ENCODE measurements at regions not wholly inside any gene's neighbourhood (a gene's known extent, or its start where the extent isn't known, plus 50 kb on each side); places are given as distances from the start of the nearest gene placed in this dataset.

DNA sequence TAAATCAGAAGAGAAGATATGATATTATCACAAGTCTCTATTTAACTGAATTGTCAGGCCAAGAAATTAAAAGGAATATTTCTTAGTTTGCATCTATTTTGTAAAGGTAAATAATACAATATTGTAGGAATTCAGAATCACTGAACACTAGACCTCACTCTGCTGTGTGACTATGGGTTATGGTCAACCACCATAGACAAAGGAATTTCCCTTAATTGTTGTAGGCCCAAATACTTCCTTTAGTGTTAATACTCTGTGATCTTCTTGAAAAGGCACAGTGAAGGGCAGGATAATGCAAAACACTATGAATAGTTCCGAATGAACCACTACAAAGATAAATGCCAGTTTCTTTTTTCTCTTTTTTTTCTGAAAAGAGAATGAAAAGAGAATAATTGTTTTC, 162.3 kb downstream of the TUSC7 start:
- intact Hi-C loops (cut with DNase I; ENCODE audit: low total_unique reads): no loop called here
- H3K4me3 ChIP-seq (ENCODE audit: low read depth, poor library complexity, severe bottlenecking): no peak overlapping the region
- DNase-seq (ENCODE audit: low spot score in 2 of 2): no peak
- TF ChIP-seq, protein P1, sequence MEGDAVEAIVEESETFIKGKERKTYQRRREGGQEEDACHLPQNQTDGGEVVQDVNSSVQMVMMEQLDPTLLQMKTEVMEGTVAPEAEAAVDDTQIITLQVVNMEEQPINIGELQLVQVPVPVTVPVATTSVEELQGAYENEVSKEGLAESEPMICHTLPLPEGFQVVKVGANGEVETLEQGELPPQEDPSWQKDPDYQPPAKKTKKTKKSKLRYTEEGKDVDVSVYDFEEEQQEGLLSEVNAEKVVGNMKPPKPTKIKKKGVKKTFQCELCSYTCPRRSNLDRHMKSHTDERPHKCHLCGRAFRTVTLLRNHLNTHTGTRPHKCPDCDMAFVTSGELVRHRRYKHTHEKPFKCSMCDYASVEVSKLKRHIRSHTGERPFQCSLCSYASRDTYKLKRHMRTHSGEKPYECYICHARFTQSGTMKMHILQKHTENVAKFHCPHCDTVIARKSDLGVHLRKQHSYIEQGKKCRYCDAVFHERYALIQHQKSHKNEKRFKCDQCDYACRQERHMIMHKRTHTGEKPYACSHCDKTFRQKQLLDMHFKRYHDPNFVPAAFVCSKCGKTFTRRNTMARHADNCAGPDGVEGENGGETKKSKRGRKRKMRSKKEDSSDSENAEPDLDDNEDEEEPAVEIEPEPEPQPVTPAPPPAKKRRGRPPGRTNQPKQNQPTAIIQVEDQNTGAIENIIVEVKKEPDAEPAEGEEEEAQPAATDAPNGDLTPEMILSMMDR (IDR thresholded peaks at IDR 0.05): no peak
- no peak for TF ChIP-seq POLR2A (IDR thresholded peaks at IDR 0.05)
- 75 to 76% methylated on average over 1 of the region's 1 CpG for WGBS, 2 donors

DNA sequence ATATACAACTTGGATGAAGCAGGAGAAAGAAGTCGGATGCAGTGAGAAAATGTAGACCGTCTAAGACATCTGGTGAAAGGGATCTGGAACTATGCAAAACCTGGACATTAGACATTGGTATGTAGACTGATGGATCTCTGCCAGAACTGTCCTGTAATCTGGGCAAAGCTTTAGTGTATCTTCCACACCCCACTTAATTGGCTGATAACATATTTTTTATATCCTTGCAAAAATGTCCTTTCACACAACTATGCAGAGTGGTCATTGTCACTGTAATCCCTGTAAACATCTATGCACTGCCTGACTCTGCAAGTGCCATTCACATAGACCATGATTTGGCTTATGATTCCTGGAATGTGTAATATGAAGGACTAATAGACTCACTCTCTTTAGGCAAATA, 163.1 kb downstream of the TUSC7 start:
- intact Hi-C loops (cut with DNase I; ENCODE audit: low total_unique reads): no loop called here
- WGBS, 2 donors: 83% methylated on average over 2 of the region's 2 CpGs
- no peak overlapping the region for H3K4me3 ChIP-seq (ENCODE audit: low read depth, poor library complexity, severe bottlenecking)
- no peak for TF ChIP-seq POLR2A (IDR thresholded peaks at IDR 0.05)
- TF ChIP-seq, protein P1 (IDR thresholded peaks at IDR 0.05): no peak
- DNase-seq (ENCODE audit: low spot score in 2 of 2): no peak

DNA sequence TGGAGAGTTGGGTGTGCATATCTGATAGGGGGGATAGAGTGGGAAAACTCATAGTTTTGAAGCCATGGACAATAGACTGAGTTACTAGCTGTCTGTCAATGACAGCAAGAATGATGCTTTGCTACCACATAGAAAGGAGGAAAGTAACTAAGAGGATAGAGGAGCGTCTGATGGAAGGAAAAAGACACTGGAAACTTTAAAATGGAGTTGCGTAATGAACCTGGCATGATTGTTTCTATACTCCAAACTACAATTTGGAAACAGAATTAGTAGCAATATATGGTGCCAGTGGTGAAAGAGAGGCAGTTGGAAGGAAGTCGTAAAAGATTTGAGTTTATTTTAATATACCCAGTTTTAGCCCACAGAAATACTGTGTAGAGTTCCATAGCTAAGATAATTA, 163.6 kb downstream of the TUSC7 start:
- DNase-seq (ENCODE audit: low spot score in 2 of 2): no peak
- H3K4me3 ChIP-seq (ENCODE audit: low read depth, poor library complexity, severe bottlenecking): no peak overlapping the region
- 77 to 82% methylated on average over 3 of the region's 3 CpGs for WGBS, 2 donors
- TF ChIP-seq POLR2A (IDR thresholded peaks at IDR 0.05): no peak
- TF ChIP-seq, protein P1 (IDR thresholded peaks at IDR 0.05): no peak
- intact Hi-C loops (cut with DNase I; ENCODE audit: low total_unique reads): no loop called here

DNA sequence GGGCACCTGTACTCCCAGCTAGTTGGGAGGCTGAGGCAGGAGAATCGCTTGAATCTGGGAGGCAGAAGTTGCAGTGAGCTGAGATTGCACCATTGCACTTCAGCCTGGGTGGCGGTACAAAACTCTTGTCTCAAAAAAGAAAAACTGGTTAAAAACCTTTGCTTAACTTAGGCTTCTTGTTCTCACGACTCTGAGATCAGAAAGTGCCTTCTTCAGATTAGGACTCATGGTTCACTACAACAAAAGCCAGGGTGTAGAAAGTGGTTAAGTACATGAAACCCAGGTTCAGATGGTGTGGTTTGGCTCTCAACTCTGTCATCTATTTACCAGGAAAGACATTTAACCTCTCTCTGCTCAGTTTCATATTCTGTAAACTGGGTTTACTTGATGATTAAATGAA, 168.4 kb downstream of the TUSC7 start:
- no peak for DNase-seq (ENCODE audit: low spot score in 2 of 2)
- WGBS, 2 donors: 85 to 88% methylated on average over 3 of the region's 3 CpGs
- intact Hi-C loops (cut with DNase I; ENCODE audit: low total_unique reads): no loop called here
- H3K4me3 ChIP-seq (ENCODE audit: low read depth, poor library complexity, severe bottlenecking): no peak overlapping the region
- no peak for TF ChIP-seq POLR2A (IDR thresholded peaks at IDR 0.05)
- TF ChIP-seq, protein P1 (IDR thresholded peaks at IDR 0.05): no peak

DNA sequence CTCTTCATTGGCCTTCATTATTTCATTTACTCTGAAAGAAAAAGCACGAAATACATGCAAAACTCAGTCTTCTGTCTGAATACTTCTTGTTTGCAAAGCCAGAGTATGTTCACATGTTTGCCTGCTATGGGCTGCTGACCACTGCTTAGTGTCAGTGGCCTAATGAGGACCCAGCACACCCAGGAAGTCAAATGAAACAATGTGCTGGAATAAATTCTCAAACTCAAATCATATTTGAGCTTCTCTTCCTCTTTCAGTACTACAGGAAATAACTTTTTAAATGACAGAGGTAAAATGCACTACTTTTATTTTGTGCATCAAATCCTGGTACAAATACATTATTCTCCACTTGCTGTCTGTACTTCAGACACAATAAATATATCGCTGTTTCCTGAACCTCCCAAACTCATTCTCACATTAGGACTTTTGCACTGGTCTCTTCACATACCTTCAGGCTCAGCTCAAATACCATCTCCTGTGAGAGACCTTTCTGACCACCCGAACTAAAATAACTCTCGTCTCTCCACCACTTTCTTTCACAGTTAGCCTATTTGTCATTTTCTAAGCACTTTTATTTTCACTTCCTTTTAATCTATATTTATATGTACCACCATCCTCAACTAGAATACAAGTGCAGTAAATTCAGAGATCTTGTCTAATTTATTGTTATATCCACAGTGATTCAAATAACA, 176.8 kb downstream of the TUSC7 start:
- intact Hi-C loops (cut with DNase I; ENCODE audit: low total_unique reads): no loop called here
- H3K4me3 ChIP-seq (ENCODE audit: low read depth, poor library complexity, severe bottlenecking): no peak overlapping the region
- 65% methylated on average over 4 of the region's 4 CpGs for WGBS, 2 donors
- TF ChIP-seq, protein P1 (IDR thresholded peaks at IDR 0.05): no peak
- TF ChIP-seq POLR2A (IDR thresholded peaks at IDR 0.05): no peak
- no peak for DNase-seq (ENCODE audit: low spot score in 2 of 2)

DNA sequence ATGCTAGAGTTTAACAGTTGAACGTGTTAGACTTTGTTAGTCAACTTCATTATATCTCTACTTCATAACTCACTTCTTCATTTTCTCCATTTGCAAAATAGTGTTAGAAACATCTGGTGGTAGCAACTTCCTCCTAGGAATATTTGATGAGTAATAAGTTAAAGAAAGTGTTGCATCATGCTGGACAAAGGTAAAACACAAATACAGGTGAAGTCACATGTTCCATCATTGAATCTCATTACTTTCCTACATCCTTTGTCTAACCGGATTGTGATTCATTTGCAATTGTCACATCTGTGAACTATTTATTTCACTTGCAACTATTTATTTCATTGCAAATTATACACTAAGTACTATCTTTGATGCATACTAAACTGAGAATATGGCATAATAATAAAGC, 186.5 kb downstream of the TUSC7 start:
- DNase-seq (ENCODE audit: low spot score in 2 of 2): no peak
- intact Hi-C loops (cut with DNase I; ENCODE audit: low total_unique reads): no loop called here
- WGBS, 2 donors: 71 to 76% methylated on average over 2 of the region's 2 CpGs
- TF ChIP-seq, protein P1 (IDR thresholded peaks at IDR 0.05): no peak
- no peak for TF ChIP-seq POLR2A (IDR thresholded peaks at IDR 0.05)
- H3K4me3 ChIP-seq (ENCODE audit: low read depth, poor library complexity, severe bottlenecking): no peak overlapping the region

Data from lower leg skin (tissue), 4 donors.